Suprapubic skin (tissue), 4 donors: ENCODE measurements at regions not wholly inside any gene's neighbourhood (a gene's known extent, or its start where the extent isn't known, plus 50 kb on each side); places are given as distances from the start of the nearest gene placed in this dataset.

Source experiments
- CTCF ChIP-seq, 2 donors: fragments of 200-600 bp in 1 of 2; fragments of 450-650 bp in 1 of 2; sonication (generic) in 1 of 2; IDR thresholded peaks; one replicate each; pipeline ENCODE4 v1.5.1; 2016 to 2019; ENCODE audit warnings: antibody characterized with exemption in 2 of 2, mild to moderate bottlenecking in 1 of 2, moderate library complexity in 1 of 2
- EP300 ChIP-seq: sonication (generic); formaldehyde crosslinking; IDR thresholded peaks from one replicate; pipeline ENCODE4 v1.6.1; 2017; ENCODE audit warnings: antibody characterized with exemption
- POLR2A ChIP-seq, 2 donors: fragments of 450-650 bp; IDR thresholded peaks; one replicate each; pipeline ENCODE4 v1.6.1; 2017; ENCODE audit warnings: antibody characterized with exemption in 2 of 2, mild to moderate bottlenecking in 2 of 2, moderate library complexity in 2 of 2
- POLR2AphosphoS5 ChIP-seq, 3 donors: sonication (generic); formaldehyde crosslinking; IDR thresholded peaks; one replicate each; pipeline ENCODE4 v1.6.1; 2017; ENCODE audit warnings: antibody characterized with exemption in 3 of 3

- TF ChIP-seq CTCF (IDR thresholded peaks at IDR 0.05) = no peak
- TF ChIP-seq POLR2A (IDR thresholded peaks at IDR 0.05) = no peak
- TF ChIP-seq EP300 = no peak
- TF ChIP-seq POLR2AphosphoS5 (IDR thresholded peaks at IDR 0.05) = no peak
Measured at GRCh38 chr17:77628035-77628434, 330.5 kb upstream of the TNRC6C start.
